HG02588 (cell line): ENCODE measurements at regions not wholly inside any gene's neighbourhood (a gene's known extent, or its start where the extent isn't known, plus 50 kb on each side); places are given as distances from the start of the nearest gene placed in this dataset.
"Not testable (repeated sequence)": the region's sequence is repeated elsewhere in the genome, so short reads cannot be mapped to it uniquely, and the experiment has no call there.

Experiments used
- ATAC-seq: cut with Tn5 transposase; IDR thresholded peaks from one replicate; pipeline ENCODE4 v1.9.1; 2021; ENCODE audit warnings: mild to moderate bottlenecking, moderate library complexity; ENCODE audit not compliant: unreplicated experiment

DNA sequence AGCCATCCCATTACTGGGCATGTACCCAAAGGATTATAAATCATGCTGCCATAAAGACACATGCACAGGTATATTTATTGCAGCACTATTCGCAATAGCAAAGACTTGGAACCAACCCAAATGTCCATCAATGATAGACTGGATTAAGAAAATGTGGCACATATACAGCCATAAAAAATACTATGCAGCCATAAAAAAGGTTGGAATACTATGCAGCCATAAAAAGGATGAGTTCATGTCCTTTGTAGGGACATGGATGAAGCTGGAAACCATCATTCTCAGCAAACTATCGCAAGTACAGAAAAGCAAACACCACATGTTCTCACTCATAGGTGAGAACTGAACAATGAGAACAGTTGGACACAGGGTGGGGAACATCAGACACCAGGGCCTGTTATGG is 151.5 kb downstream of the PLK2 start:
- ATAC-seq: not testable (repeated sequence)

DNA sequence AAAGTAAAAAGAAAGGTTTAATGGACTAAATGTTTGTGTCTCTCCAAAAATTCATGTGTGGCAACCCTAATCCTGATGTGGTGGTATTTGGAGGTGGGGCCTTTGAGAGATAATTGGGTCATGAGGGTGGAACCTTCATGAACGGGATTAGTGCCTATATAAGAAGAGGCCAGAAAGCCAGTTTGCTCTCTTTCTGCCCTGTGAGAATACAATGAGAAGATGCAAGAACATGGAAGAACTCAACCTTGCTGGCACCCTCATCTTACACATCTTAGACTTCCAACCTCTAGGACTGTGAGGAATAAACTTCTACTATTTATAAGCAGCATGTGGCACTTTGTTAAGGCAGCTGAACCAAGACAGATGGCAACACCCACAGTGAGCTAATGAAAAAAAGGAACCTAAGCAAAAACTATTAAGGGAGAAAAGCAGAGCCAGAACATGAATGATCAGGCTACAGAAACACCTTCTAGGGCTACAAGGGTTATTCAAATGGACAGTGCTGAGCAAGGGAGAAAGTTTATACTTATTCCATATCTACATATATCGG is 159.5 kb downstream of the PLK2 start:
- no peak for ATAC-seq

DNA sequence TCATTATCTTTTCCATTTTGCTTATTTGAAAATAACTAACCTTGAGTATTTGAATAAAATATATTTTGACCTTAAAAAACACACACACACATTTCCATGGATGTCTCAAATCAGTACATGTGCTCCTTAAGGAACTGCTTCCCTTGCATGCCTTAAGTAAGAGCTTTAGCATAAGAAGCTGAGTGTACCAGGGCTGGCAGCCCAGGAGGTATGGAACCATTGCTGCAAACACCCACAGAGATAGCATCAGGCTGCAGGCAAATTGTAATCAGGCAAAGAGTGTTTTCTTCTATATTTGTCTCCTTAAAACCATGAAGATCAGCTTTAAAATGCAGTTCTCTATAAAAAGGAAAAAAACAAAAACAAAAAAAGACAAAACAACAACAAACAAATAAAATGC is 160.6 kb downstream of the PLK2 start:
- no peak for ATAC-seq

DNA sequence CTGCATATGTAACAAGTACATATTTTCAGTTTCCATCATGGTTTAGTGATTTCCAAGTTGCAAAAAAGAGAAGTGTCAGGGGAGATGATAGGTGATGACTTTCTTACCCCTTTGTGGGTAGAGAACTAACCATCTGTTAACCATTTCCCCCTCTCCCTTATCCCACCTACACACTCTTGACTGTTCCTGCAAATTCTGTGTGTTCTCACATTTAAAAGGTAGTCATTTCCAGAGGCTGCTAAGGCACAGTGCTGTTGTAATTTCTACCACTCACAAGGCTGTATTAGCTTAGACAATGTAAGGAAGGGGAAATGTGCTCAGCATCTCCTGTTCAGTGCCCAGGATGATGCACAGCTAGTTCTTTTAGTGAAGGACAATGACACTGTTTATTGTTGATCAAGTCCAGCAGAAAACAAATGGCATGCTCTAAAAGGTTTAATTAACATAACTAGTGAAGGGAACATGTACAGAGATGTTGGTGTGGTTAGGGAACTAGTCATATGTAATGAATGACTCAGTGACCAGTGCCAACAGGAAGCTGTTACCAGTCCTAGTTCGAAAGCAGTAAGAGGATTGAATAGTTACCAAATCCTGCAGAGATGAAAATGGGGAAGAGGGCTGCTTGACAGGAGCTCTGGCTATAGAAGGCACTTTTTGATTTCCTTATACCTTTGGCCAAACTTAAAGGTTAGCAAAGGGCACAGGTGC is 165.1 kb downstream of the PLK2 start:
- peak; percentile 58 for ATAC-seq

GRCh38 chr5:58288275-58288674 is 171.6 kb downstream of the PLK2 start:
- not testable (repeated sequence) for ATAC-seq

GRCh38 chr5:58286741-58287140 is 173.1 kb downstream of the PLK2 start:
- ATAC-seq: no peak

DNA sequence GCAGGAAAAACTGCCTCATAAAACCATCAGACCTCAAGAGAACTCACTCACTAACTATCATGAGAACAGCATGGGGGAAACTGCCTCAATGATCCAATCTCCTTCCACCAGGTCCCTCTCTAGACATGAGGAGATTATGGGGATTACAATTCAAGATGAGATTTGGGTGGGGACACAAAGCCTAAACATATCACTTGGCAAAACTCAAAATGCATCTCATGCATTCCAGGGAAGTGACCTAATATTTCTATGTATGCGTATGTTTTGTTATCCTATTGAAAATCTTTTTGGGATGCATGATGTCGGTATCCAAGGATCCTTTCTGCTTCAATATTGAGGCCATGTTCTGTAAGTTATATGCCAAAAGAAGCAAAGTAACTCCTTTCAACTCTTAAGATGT is 174.0 kb downstream of the PLK2 start:
- no peak for ATAC-seq

DNA sequence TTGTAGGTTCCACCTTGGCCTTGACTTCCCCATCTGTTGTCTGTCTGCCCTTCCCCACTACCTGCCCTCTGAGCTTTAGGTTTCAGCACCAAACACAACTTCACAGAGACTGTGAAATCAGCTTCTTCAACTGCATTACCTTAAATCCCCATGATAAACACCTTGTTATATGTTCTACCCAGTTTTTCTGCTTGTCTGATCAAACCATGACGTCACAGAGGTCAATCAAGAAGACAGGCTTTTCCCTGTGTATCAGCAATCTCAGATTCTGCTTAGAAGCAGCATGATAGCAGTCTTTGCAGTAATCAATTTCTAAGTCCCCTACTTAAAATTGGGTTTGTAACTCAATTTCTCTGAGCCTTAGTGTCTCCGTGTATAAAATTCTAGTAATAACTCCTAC is 175.0 kb downstream of the PLK2 start:
- no peak for ATAC-seq

- no peak for ATAC-seq
Observed at GRCh38 chr5:58281189-58281588, 178.7 kb downstream of the PLK2 start.

DNA sequence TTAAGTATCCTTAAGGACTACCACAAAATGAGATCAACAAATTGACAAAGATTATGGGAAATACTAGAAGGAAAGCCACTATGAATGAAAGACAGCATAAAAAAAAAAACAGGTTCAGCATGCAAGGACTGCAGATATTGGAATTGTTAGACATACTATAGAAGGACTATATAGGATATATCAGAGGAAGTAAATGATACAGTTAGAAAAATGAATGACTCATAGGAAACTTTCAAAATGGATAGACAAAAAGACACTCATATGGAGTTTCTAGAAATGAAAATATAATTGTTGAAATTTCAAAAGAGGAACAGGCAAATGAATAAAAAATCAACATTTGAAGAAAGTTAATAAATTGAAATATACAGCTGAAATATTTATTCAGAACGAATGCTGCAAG is 180.6 kb downstream of the PLK2 start:
- ATAC-seq: no peak

- no peak for ATAC-seq
Observed at GRCh38 chr5:58276431-58276830, 183.5 kb downstream of the PLK2 start.

DNA sequence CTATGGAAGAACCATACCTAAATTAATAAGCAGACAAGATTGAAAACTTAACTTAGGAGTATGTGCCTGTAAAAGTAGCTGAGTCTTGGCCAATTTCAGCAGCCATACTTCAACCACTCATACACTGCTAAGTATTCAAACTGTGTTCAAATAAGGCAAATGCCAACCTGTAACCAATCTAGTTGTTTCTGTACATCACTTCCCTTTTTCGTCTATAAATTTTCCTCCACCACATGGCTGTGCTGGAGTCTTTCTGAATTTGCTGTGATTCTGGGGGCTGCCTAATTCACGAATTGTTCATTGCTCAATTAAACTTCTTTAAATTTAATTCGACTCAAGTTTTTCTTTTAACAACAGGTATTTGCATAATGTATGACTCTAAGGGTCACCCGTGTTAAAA is 184.4 kb downstream of the PLK2 start:
- ATAC-seq: no peak

DNA sequence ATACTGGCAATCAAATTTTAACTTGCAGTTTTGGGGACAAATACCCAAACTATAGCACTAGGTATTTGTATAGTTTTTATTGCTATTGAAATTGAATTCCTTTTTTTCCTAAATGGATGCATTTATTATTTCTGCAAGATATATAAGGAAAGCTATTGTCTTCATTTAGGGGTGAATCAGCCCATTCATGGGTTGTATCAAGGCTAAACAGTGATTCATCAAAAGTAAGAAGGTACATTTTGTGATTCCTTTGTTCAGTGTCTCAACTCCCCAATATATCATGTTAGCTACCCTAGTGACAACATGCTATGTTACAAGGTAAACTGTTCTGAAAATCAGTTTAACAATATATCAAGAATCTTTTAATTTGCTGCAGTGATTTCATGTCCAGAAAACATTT is 185.7 kb downstream of the PLK2 start:
- no peak for ATAC-seq

DNA sequence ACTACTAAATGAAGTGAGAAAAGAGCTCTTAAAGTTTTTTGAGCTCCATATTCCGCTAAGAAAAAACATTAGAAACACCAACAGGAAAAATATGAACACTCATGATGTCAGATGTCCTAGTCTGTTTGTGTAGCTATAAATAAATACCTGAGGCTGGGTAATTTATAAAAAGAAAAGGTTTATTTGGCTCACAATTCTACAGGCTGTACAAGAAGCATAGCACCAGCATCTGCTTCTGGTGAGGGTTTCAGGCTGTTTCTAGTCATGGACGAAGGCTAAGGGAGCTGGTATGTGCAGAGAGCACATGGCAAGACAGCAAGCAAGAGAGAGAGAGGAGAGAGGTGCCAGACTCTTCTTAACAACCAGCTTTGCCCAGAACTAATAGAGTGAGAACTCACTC is 186.2 kb downstream of the PLK2 start:
- ATAC-seq: no peak

GRCh38 chr5:58268268-58268667 is 191.6 kb downstream of the PLK2 start:
- ATAC-seq: no peak

DNA sequence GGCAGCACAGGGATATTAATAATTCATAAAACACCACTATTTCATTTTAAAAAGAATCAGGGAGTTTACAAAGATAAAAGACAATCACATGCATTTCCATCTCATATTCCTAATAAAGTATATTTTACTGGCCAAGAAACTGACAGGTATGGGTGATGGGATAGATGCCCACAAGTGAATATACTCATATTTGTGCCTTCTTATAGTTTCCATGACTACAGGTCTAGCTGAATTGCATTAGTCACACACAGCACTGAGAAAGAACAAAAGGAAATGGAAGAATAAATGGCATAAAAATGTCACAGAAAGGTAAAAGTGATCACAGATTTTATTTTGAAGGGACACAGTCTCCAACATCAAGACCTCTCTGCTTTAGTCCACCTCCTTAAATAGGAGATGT is 193.5 kb downstream of the PLK2 start:
- no peak for ATAC-seq

DNA sequence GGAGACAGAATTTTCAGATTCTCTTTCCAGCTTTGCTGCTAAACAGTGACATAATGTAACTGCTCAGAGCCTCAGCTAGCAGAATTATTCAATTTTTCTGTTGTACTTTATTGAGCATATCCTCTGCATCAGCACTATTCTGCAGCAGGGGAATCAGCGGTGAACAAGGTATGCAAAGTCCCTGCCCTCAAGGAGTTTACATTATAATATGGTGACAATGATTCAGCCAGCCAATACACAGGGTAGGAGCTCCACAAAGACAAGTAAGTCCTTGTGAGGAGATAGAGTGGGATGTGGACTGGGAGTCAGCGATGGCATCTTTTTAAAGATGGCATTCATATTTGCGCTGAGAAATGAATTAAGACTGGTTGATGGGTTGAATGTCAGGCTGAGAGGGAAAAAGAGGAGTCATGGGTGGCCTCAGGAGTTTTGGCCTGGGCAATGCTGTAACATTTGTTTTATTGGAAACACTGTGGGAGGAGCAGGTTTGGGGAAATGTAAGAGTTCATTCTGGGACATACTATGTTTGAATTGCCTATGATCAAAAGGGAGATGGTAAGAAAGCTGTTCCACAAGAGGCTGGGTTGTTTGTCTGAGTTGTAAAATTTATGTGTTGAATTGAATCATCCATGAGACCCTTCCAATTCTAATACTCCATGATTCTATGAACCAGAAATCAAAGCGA is 194.5 kb downstream of the PLK2 start:
- ATAC-seq: no peak

DNA sequence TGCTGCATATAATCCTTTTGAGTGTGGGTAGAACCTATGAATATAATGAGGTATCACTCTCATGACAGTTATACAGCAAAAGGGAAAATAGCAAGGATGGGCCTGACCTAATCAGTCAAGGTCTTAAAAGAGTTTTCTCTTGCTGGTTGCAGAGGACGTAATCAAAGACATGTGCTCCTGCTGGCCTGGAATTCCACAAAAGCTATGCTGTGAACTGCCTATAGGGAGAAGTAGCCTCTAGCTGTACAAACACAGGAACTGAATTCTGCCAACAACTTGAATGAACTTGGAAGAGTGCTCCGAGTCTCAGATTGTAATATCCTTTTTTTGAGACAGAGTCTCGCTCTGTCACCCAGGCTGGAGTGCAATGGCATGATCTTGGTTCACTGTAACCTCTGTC is 195.6 kb downstream of the PLK2 start:
- no peak for ATAC-seq

GRCh38 chr5:58263296-58263695 is 196.6 kb downstream of the PLK2 start:
- no peak for ATAC-seq

GRCh38 chr5:58262226-58262625 is 197.7 kb downstream of the PLK2 start:
- no peak for ATAC-seq

DNA sequence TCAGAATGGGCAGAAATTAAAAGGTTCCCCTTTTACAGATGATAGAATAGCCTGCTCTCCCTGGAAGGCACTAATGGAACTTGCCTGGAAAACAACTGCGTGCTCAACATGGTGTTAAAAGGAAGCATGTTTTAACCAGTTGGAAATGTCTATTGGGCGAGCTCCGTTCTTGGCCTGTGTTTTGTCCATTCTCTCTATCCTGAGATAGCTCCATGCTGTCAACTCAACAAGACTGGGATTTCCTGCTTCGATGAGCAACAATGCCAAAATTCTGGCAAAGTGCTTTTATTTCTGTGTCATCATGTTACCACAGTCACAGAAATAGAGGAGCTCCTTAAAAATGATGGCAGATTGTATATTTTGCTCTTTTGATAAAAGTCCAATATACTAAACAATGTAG is 198.3 kb downstream of the PLK2 start:
- no peak for ATAC-seq

DNA sequence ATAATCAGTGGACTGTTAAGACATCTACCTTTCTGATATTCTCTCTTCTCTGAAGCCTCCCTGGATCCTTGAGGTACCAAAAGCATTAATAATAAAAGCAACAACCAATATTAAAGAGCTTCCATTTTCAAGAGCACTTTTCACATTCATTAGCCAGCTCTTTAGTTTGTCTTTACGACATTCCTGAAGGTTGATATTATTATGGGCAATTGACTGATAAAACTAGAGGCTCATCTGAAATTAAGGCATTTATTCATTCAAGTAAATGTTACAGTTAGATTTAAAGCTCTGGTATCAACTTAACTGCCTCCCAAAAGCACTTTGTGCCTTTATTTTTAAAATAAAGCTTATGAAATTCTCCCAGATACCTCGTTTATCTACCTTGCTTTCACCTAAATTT is 199.6 kb downstream of the PLK2 start:
- ATAC-seq: no peak
